NB4 (cell line): ENCODE measurements at regions not wholly inside any gene's neighbourhood (a gene's known extent, or its start where the extent isn't known, plus 50 kb on each side); places are given as distances from the start of the nearest gene placed in this dataset.

Experiments
- CTCF ChIP-seq: IDR thresholded peaks from one replicate; pipeline ENCODE4 v1.5.1; 2012; ENCODE audit warnings: low read depth, low read length
- POLR2A ChIP-seq: IDR thresholded peaks from 2 replicates; pipeline ENCODE4 v1.6.1; 2011; ENCODE audit warnings: mild to moderate bottlenecking; ENCODE audit not compliant: insufficient read length; ENCODE audit errors: extremely low read depth

GRCh38 chr9:16064771-16065170 lies 511.9 kb downstream of the CCDC171 start:
- TF ChIP-seq CTCF (no peak), POLR2A (no peak)
